Transverse colon (tissue), 4 donors: ENCODE measurements at regions not wholly inside any gene's neighbourhood (a gene's known extent, or its start where the extent isn't known, plus 50 kb on each side); places are given as distances from the start of the nearest gene placed in this dataset.
"Not testable (repeated sequence)": the region's sequence is repeated elsewhere in the genome, so short reads cannot be mapped to it uniquely, and the experiment has no call there.

Source experiments
- DNase-seq: peaks from one replicate; pipeline ENCODE4 v3.0.0-alpha.2; 2019
- H3K27ac ChIP-seq, 4 donors: fragments of 200-600 bp; sonication (generic); 2 replicates each; pipeline ENCODE4 v1.5.1; 2016 to 2018; ENCODE audit warnings: inconsistent platforms in 4 of 4
- H3K27me3 ChIP-seq: fragments of 200-600 bp; sonication (generic); 2 replicates; pipeline ENCODE4 v1.5.1; 2017; ENCODE audit warnings: inconsistent platforms
- H3K36me3 ChIP-seq, 4 donors: fragments of 200-600 bp; sonication (generic); 2 replicates each; pipeline ENCODE4 v1.5.1; 2017 to 2019; ENCODE audit warnings: inconsistent platforms in 4 of 4
- H3K4me1 ChIP-seq, 4 donors: fragments of 200-600 bp; sonication (generic); 2 replicates each; pipeline ENCODE4 v1.5.1; 2017 to 2020; ENCODE audit warnings: inconsistent platforms in 4 of 4
- H3K4me3 ChIP-seq, 4 donors: fragments of 200-600 bp; sonication (generic); 1 replicate in 1 of 4; 2 replicates in 3 of 4; pipeline versions ENCODE4 v1.5.1 to v1.6.1; 2017 to 2019; ENCODE audit warnings: inconsistent platforms in 4 of 4
- H3K9me3 ChIP-seq, 2 donors: fragments of 200-600 bp; sonication (generic); 2 replicates each; pipeline ENCODE4 v1.5.1; 2017 to 2019; ENCODE audit warnings: inconsistent platforms in 2 of 2
- EP300 ChIP-seq: sonication (generic); formaldehyde crosslinking; IDR thresholded peaks from one replicate; pipeline ENCODE4 v1.6.1; 2017; ENCODE audit warnings: antibody characterized with exemption, low read depth
- POLR2A ChIP-seq: fragments of 450-650 bp; IDR thresholded peaks from one replicate; pipeline ENCODE4 v1.6.1; 2016; ENCODE audit warnings: antibody characterized with exemption, mild to moderate bottlenecking, moderate library complexity
- POLR2AphosphoS5 ChIP-seq, 3 donors: sonication (generic); formaldehyde crosslinking; IDR thresholded peaks; one replicate each; pipeline ENCODE4 v1.6.1; 2016; ENCODE audit warnings: antibody characterized with exemption in 3 of 3
- WGBS, 2 donors: methylation state at CpG; one replicate each; pipeline ENCODE4 v1.1.5; 2018; ENCODE audit warnings: low coverage in 1 of 2; 5-methylcytosine and 5-hydroxymethylcytosine counted together
- in situ Hi-C, 4 donors: fragments of 200-750 bp; cut with MboI; loops; one replicate each; pipeline versions ENCODE4 v1.15.0 to v1.15.1; 2017; ENCODE audit warnings: low sequenced_read_pairs in 3 of 4, low pct_ligation_motif_present in 1 of 4, low pct_unique_long_range_greater_than_20kb in 1 of 4
- intact Hi-C: fragments of 100-400 bp; cut with DNase I; formaldehyde crosslinking; loops from one replicate; pipeline ENCODE4 v1.15.1; 2023; ENCODE audit warnings: low total_unique reads
- TF ChIP-seq, protein P1 (sequence below), 5 experiments: fragments of 200-600 bp in 3 of 5; fragments of 450-650 bp in 2 of 5; sonication (generic) in 3 of 5; IDR thresholded peaks; 1 replicate in 2 of 5; 2 replicates in 3 of 5; pipeline ENCODE4 v1.5.1; 2016 to 2017; ENCODE audit warnings: antibody characterized with exemption in 5 of 5, inconsistent platforms in 3 of 5, mild to moderate bottlenecking in 2 of 5, moderate library complexity in 1 of 5

DNA sequence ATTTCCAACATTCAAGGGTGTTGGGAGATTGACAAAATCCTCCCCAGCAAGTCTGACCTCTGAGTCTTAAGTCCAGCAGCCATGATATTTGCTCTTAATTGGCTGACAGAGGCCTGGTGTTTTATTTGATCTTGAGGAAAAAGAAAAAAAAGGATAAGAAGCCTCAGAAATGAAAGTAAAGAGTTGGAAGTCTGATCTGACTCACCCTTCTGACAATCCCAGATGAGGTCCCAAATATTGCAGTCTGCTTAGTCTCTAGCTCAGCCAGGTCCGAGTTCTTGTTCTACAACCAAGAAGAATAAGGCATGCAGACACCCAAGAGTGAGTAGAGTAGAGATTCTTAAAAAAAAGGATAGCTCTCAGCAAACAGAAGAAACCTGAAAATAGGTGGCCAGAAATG lies 632.5 kb upstream of the ST8SIA4 start:
- H3K4me1 ChIP-seq, result no peaks in the 10 kb centered on the region
- H3K36me3 ChIP-seq, result no peaks in the 10 kb centered on the region
- H3K27ac ChIP-seq, result no peak overlapping the region
- intact Hi-C loops (no loop called here), in situ Hi-C loops (no loop called here)
- no peak for DNase-seq
- TF ChIP-seq EP300 (no peak), POLR2A (no peak), POLR2AphosphoS5 (IDR thresholded peaks at IDR 0.05) (no peak)
- TF ChIP-seq, protein P1, sequence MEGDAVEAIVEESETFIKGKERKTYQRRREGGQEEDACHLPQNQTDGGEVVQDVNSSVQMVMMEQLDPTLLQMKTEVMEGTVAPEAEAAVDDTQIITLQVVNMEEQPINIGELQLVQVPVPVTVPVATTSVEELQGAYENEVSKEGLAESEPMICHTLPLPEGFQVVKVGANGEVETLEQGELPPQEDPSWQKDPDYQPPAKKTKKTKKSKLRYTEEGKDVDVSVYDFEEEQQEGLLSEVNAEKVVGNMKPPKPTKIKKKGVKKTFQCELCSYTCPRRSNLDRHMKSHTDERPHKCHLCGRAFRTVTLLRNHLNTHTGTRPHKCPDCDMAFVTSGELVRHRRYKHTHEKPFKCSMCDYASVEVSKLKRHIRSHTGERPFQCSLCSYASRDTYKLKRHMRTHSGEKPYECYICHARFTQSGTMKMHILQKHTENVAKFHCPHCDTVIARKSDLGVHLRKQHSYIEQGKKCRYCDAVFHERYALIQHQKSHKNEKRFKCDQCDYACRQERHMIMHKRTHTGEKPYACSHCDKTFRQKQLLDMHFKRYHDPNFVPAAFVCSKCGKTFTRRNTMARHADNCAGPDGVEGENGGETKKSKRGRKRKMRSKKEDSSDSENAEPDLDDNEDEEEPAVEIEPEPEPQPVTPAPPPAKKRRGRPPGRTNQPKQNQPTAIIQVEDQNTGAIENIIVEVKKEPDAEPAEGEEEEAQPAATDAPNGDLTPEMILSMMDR (IDR thresholded peaks at IDR 0.05), result no peak
- H3K4me3 ChIP-seq, result no peak overlapping the region
- H3K9me3 ChIP-seq, result no peaks in the 10 kb centered on the region
- WGBS, 2 donors, result 8 to 41% methylated on average over 1 of the region's 1 CpG
- no peaks in the 10 kb centered on the region for H3K27me3 ChIP-seq

DNA sequence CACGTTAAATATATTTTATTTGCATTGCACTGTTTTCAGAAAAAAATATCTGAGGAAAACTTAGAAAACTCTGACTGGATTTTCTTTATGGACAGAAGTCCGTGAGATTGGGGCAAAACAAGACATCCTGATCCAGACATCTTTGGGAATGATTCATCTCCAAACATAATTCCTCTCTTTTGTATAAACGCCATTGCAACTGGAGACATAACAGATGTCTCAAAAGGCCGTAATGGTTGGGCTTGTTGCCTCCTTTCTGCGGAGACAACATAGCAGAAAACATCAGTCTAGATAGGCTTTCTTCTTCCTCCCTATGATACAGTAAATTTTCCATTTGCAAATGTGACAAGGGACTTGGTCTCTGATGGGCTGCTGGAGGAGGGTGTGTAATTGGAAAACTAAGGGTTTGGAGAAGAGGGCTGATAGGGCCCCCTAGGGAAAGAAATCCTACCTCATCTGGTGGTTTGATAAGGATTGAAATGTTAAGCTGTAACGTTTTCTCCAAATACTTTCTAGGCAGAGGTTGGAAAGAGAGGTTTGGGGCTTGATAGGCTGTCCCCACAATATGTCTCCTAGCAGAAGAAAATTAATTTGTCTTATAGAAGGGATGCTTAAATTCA lies 631.5 kb upstream of the ST8SIA4 start:
- no peak for DNase-seq
- H3K9me3 ChIP-seq, result no peaks in the 10 kb centered on the region
- H3K27ac ChIP-seq, result no peak overlapping the region
- no peaks in the 10 kb centered on the region for H3K4me1 ChIP-seq
- intact Hi-C loops, result no loop called here
- WGBS, 2 donors, result 38 to 47% methylated on average over 5 to 6 of the region's 6 CpGs
- no peaks in the 10 kb centered on the region for H3K36me3 ChIP-seq
- no peaks in the 10 kb centered on the region for H3K27me3 ChIP-seq
- no peak overlapping the region for H3K4me3 ChIP-seq
- TF ChIP-seq POLR2AphosphoS5 (IDR thresholded peaks at IDR 0.05) (no peak), EP300 (no peak), POLR2A (no peak)
- TF ChIP-seq, protein P1 (IDR thresholded peaks at IDR 0.05), result no peak
- in situ Hi-C loops, result no loop called here

DNA sequence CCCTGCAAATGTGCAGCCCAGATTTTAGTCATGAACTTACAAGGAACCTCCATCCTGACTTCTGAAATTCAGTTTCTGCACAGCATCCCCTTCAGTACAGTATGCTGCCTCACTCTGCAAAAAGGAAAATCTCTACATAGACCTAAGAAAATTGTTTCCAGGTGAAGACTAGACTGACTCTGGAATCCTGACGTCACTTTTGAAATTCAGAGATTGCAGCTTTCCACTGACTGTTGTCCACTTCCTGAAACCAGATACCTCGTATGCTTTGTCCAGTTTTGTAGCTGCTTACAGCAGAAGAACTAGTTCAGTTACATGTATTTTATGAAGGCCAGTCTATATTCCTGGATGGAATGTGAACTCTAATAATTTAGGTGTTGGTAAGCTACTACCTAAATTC lies 629.3 kb upstream of the ST8SIA4 start:
- in situ Hi-C loops, result no loop called here
- no peaks in the 10 kb centered on the region for H3K36me3 ChIP-seq
- no peaks in the 10 kb centered on the region for H3K4me1 ChIP-seq
- no peak overlapping the region for H3K4me3 ChIP-seq
- no peak for DNase-seq
- no peaks in the 10 kb centered on the region for H3K27me3 ChIP-seq
- TF ChIP-seq, protein P1 (IDR thresholded peaks at IDR 0.05), result no peak
- TF ChIP-seq POLR2A (no peak), POLR2AphosphoS5 (IDR thresholded peaks at IDR 0.05) (no peak), EP300 (no peak)
- H3K27ac ChIP-seq, result no peak overlapping the region
- WGBS, 2 donors, result 26 to 31% methylated on average over 2 of the region's 2 CpGs
- H3K9me3 ChIP-seq, result no peaks in the 10 kb centered on the region
- intact Hi-C loops, result no loop called here

DNA sequence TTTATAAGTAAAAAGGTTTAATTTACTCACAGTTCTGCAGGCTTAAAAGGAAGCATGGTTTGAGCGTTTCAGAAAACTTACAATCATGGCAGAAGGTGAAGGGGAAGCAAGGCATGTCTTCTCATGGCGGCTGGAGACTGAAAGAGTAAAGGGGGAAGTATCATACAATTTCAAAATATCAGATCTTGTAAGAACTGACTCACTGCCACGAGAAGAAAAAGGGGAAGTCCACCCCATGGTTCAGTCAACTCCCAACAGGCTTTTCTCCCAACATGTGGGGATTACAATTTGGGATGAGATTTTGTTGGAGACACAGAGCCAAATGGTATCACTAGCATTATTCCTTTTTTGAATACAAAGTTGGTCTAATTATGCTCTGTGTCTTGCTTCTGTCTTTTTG lies 627.9 kb upstream of the ST8SIA4 start:
- WGBS, 2 donors, result 61 to 79% methylated on average over 3 of the region's 3 CpGs

DNA sequence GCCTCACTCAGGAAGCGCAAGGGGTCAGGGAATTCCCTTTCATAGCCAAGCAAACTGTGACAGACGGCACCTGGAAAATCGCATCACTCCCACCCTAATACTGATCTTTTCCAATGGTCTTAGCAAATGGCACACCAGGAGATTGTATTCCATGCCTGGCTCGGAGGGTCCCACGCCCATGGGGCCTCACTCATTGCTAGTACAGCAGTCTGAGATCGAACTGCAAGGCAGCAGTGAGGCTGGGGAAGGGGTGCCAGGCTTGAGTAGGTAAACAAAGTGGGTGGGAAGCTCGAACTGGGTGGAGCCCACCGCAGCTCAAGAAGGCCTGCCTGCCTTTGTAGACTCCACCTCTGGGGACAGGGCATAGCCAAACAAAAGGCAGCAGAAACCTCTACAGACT lies 626.0 kb upstream of the ST8SIA4 start:
- intact Hi-C loops, H3K4me1 ChIP-seq, DNase-seq, H3K9me3 ChIP-seq, H3K27ac ChIP-seq, in situ Hi-C loops, H3K4me3 ChIP-seq, H3K27me3 ChIP-seq, H3K36me3 ChIP-seq: not testable (repeated sequence)
- WGBS, 2 donors, result 83% methylated on average over 8 of the region's 8 CpGs; no CpG with 5 or more reads in 1 of the 2 donors

More for the DNA sequence above, 627.9 kb upstream of the ST8SIA4 start:
- no peak overlapping the region for H3K4me3 ChIP-seq
- no peak overlapping the region for H3K27ac ChIP-seq
- in situ Hi-C loops, result no loop called here
- no peaks in the 10 kb centered on the region for H3K27me3 ChIP-seq
- TF ChIP-seq POLR2AphosphoS5 (IDR thresholded peaks at IDR 0.05), result no peak
- TF ChIP-seq, protein P1 (IDR thresholded peaks at IDR 0.05), result no peak
- TF ChIP-seq EP300, result no peak
- TF ChIP-seq POLR2A, result no peak
- no peaks in the 10 kb centered on the region for H3K36me3 ChIP-seq
- DNase-seq, result no peak
- H3K9me3 ChIP-seq, result no peaks in the 10 kb centered on the region
- intact Hi-C loops, result no loop called here
- no peaks in the 10 kb centered on the region for H3K4me1 ChIP-seq
